Loucy (cell line): ENCODE measurements at regions not wholly inside any gene's neighbourhood (a gene's known extent, or its start where the extent isn't known, plus 50 kb on each side); places are given as distances from the start of the nearest gene placed in this dataset.

Experiments used
- H2AFZ ChIP-seq: fragments of 200-600 bp; sonication (generic); 2 replicates; pipeline ENCODE4 v1.6.0; 2016; ENCODE audit warnings: antibody characterized with exemption, mild to moderate bottlenecking, low read length, moderate library complexity
- H3F3A ChIP-seq: fragments of 200-600 bp; 2 replicates; pipeline ENCODE4 v1.6.0; 2016; ENCODE audit warnings: antibody characterized with exemption, low read depth, mild to moderate bottlenecking
- H3K27me3 ChIP-seq: fragments of 200-600 bp; sonication (generic); 2 replicates; pipeline ENCODE4 v1.6.1; 2014; ENCODE audit warnings: low read length, mild to moderate bottlenecking; ENCODE audit not compliant: insufficient read depth, poor library complexity, severe bottlenecking
- H3K36me3 ChIP-seq: fragments of 200-600 bp; sonication (generic); 2 replicates; pipeline ENCODE4 v1.6.1; 2016; ENCODE audit warnings: low read length; ENCODE audit not compliant: insufficient read depth
- H3K4me1 ChIP-seq: fragments of 200-600 bp; sonication (generic); 2 replicates; pipeline ENCODE4 v1.5.1; 2014; ENCODE audit warnings: low read length, mild to moderate bottlenecking; ENCODE audit not compliant: insufficient read depth, poor library complexity, severe bottlenecking
- H3K4me2 ChIP-seq: fragments of 200-600 bp; sonication (generic); 2 replicates; pipeline ENCODE4 v1.6.0; 2014; ENCODE audit warnings: antibody characterized with exemption, low read length, low read depth, mild to moderate bottlenecking; ENCODE audit not compliant: poor library complexity, severe bottlenecking
- H3K4me3 ChIP-seq: fragments of 200-600 bp; sonication (generic); 2 replicates; pipeline ENCODE4 v1.5.1; 2014; ENCODE audit warnings: low read length, mild to moderate bottlenecking, mixed read lengths; ENCODE audit not compliant: poor library complexity, severe bottlenecking
- H3K79me2 ChIP-seq: fragments of 200-600 bp; sonication (generic); 2 replicates; pipeline ENCODE4 v1.6.1; 2014; ENCODE audit warnings: low read length; ENCODE audit not compliant: insufficient read depth
- H3K9ac ChIP-seq: fragments of 200-600 bp; sonication (generic); 2 replicates; pipeline ENCODE4 v1.6.0; 2014; ENCODE audit warnings: mild to moderate bottlenecking, low read depth, low read length, moderate library complexity; ENCODE audit not compliant: poor library complexity, severe bottlenecking
- H3K9me2 ChIP-seq: fragments of 200-600 bp; sonication (generic); replicated peaks from 2 replicates; pipeline ENCODE4 v1.6.1; 2016; ENCODE audit warnings: low read depth, low read length, mixed read lengths
- H3K9me3 ChIP-seq: fragments of 200-600 bp; sonication (generic); 2 replicates; pipeline ENCODE4 v1.6.1; 2014; ENCODE audit warnings: mild to moderate bottlenecking, antibody characterized with exemption, low read length, low read depth; ENCODE audit not compliant: insufficient read depth
- H4K20me1 ChIP-seq: fragments of 200-600 bp; sonication (generic); 2 replicates; pipeline ENCODE4 v1.6.0; 2014; ENCODE audit warnings: antibody characterized with exemption, low read length, mild to moderate bottlenecking; ENCODE audit not compliant: insufficient read depth, poor library complexity, severe bottlenecking
- CTCF ChIP-seq: fragments of 200-600 bp; sonication (generic); conservative IDR thresholded peaks from 2 replicates; pipeline ENCODE4 v1.5.1; 2014; ENCODE audit warnings: mild to moderate bottlenecking, antibody characterized with exemption, low read length
- EZH2phosphoT487 ChIP-seq: fragments of 200-600 bp; IDR thresholded peaks from 2 replicates; pipeline ENCODE4 v1.6.1; 2018; ENCODE audit warnings: antibody characterized with exemption, mild to moderate bottlenecking, moderate library complexity, borderline replicate concordance

GRCh38 chr12:89951694-89952060 lies 243.0 kb upstream of the ATP2B1 start:
- no peaks in the 10 kb centered on the region for H4K20me1 ChIP-seq
- H3K27me3 ChIP-seq = no peaks in the 10 kb centered on the region
- no peak overlapping the region for H2AFZ ChIP-seq
- H3K4me1 ChIP-seq = no peaks in the 10 kb centered on the region
- TF ChIP-seq CTCF (no peak), EZH2phosphoT487 (no peak)
- H3K4me2 ChIP-seq = no peak overlapping the region
- no peak overlapping the region for H3K4me3 ChIP-seq
- no peak overlapping the region for H3K9ac ChIP-seq
- H3K36me3 ChIP-seq = no peaks in the 10 kb centered on the region
- H3F3A ChIP-seq = no peaks in the 10 kb centered on the region
- H3K9me3 ChIP-seq = no peaks in the 10 kb centered on the region
- no peaks in the 10 kb centered on the region for H3K79me2 ChIP-seq
- no peaks in the 10 kb centered on the region for H3K9me2 ChIP-seq

- H2AFZ ChIP-seq = no peak overlapping the region
- H3K4me3 ChIP-seq = no peak overlapping the region
- H4K20me1 ChIP-seq = no peaks in the 10 kb centered on the region
- H3K4me2 ChIP-seq = no peak overlapping the region
- no peak for TF ChIP-seq CTCF
- TF ChIP-seq EZH2phosphoT487 = no peak
- H3K9me3 ChIP-seq = no peaks in the 10 kb centered on the region
- H3K9me2 ChIP-seq = no peaks in the 10 kb centered on the region
- no peak overlapping the region for H3K9ac ChIP-seq
- no peaks in the 10 kb centered on the region for H3K79me2 ChIP-seq
- H3K4me1 ChIP-seq = no peaks in the 10 kb centered on the region
- no peaks in the 10 kb centered on the region for H3K27me3 ChIP-seq
- H3K36me3 ChIP-seq = no peaks in the 10 kb centered on the region
- no peaks in the 10 kb centered on the region for H3F3A ChIP-seq
Observed at GRCh38 chr12:89951050-89951693, 242.5 kb upstream of the ATP2B1 start.

- Histone ChIP-seq H3K4me3 (no peak overlapping the region), H3K9me3 (no peaks in the 10 kb centered on the region), H3K9me2 (no peaks in the 10 kb centered on the region), H4K20me1 (no peaks in the 10 kb centered on the region), H3K36me3 (no peaks in the 10 kb centered on the region), H2AFZ (no peak overlapping the region), H3K27me3 (no peaks in the 10 kb centered on the region), H3K4me2 (peak overlapping the region; percentile 55), H3K4me1 (no peaks in the 10 kb centered on the region), H3K79me2 (no peaks in the 10 kb centered on the region), H3K9ac (no peak overlapping the region), H3F3A (no peaks in the 10 kb centered on the region)
- TF ChIP-seq EZH2phosphoT487 (no peak), CTCF (no peak)
Observed at GRCh38 chr12:89950421-89950820, 241.8 kb upstream of the ATP2B1 start.
